ENCODE measurements at regions not wholly inside any gene's neighbourhood (a gene's known extent, or its start where the extent isn't known, plus 50 kb on each side); places are given as distances from the start of the nearest gene placed in this dataset.

DNA sequence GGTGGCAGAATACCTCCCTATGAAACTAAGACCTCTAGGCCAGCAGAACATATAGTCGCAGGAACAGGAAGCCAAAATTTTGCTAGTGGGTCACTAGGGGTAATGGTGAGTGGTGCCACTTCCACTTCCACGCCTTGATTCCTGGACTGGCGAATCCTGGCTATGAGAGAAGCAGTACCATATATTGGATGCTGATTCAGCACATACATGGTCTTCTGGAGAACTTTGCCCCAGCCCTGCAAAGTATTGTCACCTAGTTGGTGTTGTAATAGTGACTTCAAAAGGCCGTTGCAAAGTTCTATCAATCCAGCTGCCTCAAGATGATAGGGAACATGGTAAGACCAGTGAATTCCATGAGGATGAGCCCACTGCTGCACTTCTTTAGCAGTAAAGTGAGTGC is 769.8 kb upstream of the GYPC start:
- Mint-ChIP-seq H3K27me3 (ENCODE audit: unreplicated experiment) (peaks cover 3% of the 10 kb centered on the region), H3K27ac (ENCODE audit: unreplicated experiment) (no peak overlapping the region), H3K9me3 (ENCODE audit: unreplicated experiment) (peaks cover 13% of the 10 kb centered on the region), H3K4me3 (ENCODE audit: unreplicated experiment) (no peak overlapping the region), H3K4me1 (ENCODE audit: unreplicated experiment) (no peaks in the 10 kb centered on the region), H3K36me3 (ENCODE audit: low read depth, unreplicated experiment) (peaks cover 8% of the 10 kb centered on the region)
- TF ChIP-seq, protein P1, sequence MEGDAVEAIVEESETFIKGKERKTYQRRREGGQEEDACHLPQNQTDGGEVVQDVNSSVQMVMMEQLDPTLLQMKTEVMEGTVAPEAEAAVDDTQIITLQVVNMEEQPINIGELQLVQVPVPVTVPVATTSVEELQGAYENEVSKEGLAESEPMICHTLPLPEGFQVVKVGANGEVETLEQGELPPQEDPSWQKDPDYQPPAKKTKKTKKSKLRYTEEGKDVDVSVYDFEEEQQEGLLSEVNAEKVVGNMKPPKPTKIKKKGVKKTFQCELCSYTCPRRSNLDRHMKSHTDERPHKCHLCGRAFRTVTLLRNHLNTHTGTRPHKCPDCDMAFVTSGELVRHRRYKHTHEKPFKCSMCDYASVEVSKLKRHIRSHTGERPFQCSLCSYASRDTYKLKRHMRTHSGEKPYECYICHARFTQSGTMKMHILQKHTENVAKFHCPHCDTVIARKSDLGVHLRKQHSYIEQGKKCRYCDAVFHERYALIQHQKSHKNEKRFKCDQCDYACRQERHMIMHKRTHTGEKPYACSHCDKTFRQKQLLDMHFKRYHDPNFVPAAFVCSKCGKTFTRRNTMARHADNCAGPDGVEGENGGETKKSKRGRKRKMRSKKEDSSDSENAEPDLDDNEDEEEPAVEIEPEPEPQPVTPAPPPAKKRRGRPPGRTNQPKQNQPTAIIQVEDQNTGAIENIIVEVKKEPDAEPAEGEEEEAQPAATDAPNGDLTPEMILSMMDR (IDR thresholded peaks at IDR 0.05; ENCODE audit: unreplicated experiment) = no peak
- no peak for DNase-seq (ENCODE audit: low spot score)

DNA sequence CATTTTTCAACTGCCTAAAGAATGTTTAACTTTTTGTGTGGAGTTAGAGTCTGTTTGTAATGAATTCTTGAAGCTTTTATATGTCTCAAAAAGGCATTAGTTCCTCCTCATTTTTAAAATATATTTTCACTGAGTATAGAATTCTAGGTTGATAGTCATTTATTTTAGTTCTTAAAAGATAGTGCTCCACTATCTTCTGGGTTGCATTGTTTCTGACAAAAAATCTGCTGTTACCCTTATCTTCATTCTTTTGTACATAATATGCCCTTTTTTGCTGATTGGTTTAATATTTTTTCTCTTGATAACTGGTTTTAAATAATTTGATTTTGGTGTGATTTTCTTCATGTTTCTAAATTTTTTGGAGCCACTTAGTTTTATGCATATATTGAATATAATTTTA is 754.7 kb upstream of the GYPC start:
- peaks cover 10% of the 10 kb centered on the region for H3K9me3 Mint-ChIP-seq (ENCODE audit: unreplicated experiment)
- no peak overlapping the region for H3K27ac Mint-ChIP-seq (ENCODE audit: unreplicated experiment)
- no peak for DNase-seq (ENCODE audit: low spot score)
- TF ChIP-seq, protein P1 (IDR thresholded peaks at IDR 0.05; ENCODE audit: unreplicated experiment) = no peak
- H3K4me1 Mint-ChIP-seq (ENCODE audit: unreplicated experiment) = no peaks in the 10 kb centered on the region
- H3K27me3 Mint-ChIP-seq (ENCODE audit: unreplicated experiment) = no peaks in the 10 kb centered on the region
- H3K36me3 Mint-ChIP-seq (ENCODE audit: low read depth, unreplicated experiment) = no peaks in the 10 kb centered on the region
- H3K4me3 Mint-ChIP-seq (ENCODE audit: unreplicated experiment) = no peak overlapping the region

DNA sequence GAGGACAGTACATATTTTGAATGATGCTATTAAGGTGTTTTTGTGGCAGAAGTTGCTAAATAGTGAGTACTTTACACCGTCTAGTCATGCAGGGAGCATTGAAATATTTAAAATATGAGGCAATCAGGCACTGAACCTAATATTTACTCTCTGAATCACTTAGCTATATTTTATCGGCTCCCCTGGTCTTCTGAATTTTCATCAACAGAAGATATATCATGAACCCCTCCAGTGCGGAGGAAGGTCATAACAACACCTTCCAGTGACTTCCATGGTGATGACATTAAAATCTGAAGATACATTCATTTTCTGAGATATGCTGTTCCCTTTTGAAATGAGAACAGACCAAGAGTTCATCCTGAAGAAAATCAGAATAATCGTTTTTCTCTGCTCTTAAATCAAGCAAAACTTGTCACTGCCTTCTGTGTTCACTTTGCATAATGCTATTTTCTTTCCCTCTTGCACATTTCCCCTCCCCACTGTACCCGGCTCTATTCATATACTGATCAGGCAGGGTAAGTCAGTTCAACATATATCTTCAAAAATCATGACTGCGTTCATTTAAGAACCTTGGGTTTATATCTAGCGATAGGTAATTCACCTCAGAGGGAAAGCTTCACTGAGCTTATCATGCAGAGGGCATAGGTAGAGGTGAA is 729.9 kb upstream of the GYPC start:
- H3K9me3 Mint-ChIP-seq (ENCODE audit: unreplicated experiment) = no peaks in the 10 kb centered on the region
- no peak overlapping the region for H3K4me3 Mint-ChIP-seq (ENCODE audit: unreplicated experiment)
- no peak overlapping the region for H3K27ac Mint-ChIP-seq (ENCODE audit: unreplicated experiment)
- no peak for DNase-seq (ENCODE audit: low spot score)
- H3K4me1 Mint-ChIP-seq (ENCODE audit: unreplicated experiment) = no peaks in the 10 kb centered on the region
- TF ChIP-seq, protein P1 (IDR thresholded peaks at IDR 0.05; ENCODE audit: unreplicated experiment) = no peak
- no peaks in the 10 kb centered on the region for H3K36me3 Mint-ChIP-seq (ENCODE audit: low read depth, unreplicated experiment)
- no peaks in the 10 kb centered on the region for H3K27me3 Mint-ChIP-seq (ENCODE audit: unreplicated experiment)

DNA sequence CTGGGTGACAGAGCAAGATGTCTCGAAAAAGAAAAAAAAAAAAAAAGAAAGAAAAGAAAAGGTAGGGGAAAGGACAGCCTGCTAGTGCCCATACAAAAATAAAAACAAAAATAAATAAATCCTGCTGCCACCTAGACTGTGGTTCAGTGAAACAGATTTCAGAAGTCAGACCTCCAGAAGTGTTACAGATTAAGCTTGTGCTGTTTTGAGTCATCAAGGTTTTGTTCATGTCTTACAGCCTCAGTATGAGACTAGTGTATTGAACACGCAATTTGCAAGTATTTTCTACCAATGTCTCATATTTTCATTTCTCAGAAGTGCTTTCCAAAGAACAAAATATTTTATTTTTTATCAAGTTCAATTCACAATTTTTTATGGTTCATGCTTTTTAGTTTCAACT is 720.4 kb upstream of the GYPC start:
- Mint-ChIP-seq H3K4me3 (ENCODE audit: unreplicated experiment) (no peak overlapping the region), H3K36me3 (ENCODE audit: low read depth, unreplicated experiment) (no peaks in the 10 kb centered on the region), H3K27ac (ENCODE audit: unreplicated experiment) (no peak overlapping the region), H3K27me3 (ENCODE audit: unreplicated experiment) (no peaks in the 10 kb centered on the region), H3K9me3 (ENCODE audit: unreplicated experiment) (no peaks in the 10 kb centered on the region), H3K4me1 (ENCODE audit: unreplicated experiment) (no peaks in the 10 kb centered on the region)
- TF ChIP-seq, protein P1 (IDR thresholded peaks at IDR 0.05; ENCODE audit: unreplicated experiment) = no peak
- DNase-seq (ENCODE audit: low spot score) = no peak

- TF ChIP-seq, protein P1 (IDR thresholded peaks at IDR 0.05; ENCODE audit: unreplicated experiment) = no peak
- Mint-ChIP-seq H3K9me3 (ENCODE audit: unreplicated experiment) (peaks cover 8% of the 10 kb centered on the region), H3K27me3 (ENCODE audit: unreplicated experiment) (peaks cover 4% of the 10 kb centered on the region), H3K36me3 (ENCODE audit: low read depth, unreplicated experiment) (peaks cover 6% of the 10 kb centered on the region), H3K4me3 (ENCODE audit: unreplicated experiment) (no peak overlapping the region), H3K27ac (ENCODE audit: unreplicated experiment) (no peak overlapping the region), H3K4me1 (ENCODE audit: unreplicated experiment) (no peaks in the 10 kb centered on the region)
- no peak for DNase-seq (ENCODE audit: low spot score)
These were observed 713.2 kb upstream of the GYPC start for GRCh38 chr2:125942585-125943424.

Data from endothelial cell (in vitro differentiated cells).